DMS 273 treated with DMSO at 0.1 percent for 48 hours (cell line): ENCODE measurements at regions not wholly inside any gene's neighbourhood (a gene's known extent, or its start where the extent isn't known, plus 50 kb on each side); places are given as distances from the start of the nearest gene placed in this dataset.
"Not testable (repeated sequence)": the region's sequence is repeated elsewhere in the genome, so short reads cannot be mapped to it uniquely, and the experiment has no call there.

Experiments
- DNase-seq: peaks from one replicate; lab custom pipeline; 2025; lab: John Stamatoyannopoulos, UW

GRCh38 chr21:14754682-14755081, 208.6 kb upstream of the SAMSN1 start:
- no peak for DNase-seq

- DNase-seq: no peak
Measured at GRCh38 chr21:14754259-14754604, 208.1 kb upstream of the SAMSN1 start.

GRCh38 chr21:14753466-14754258, 207.5 kb upstream of the SAMSN1 start:
- DNase-seq: no peak

GRCh38 chr21:14753069-14753465, 207.0 kb upstream of the SAMSN1 start:
- DNase-seq: no peak

DNA sequence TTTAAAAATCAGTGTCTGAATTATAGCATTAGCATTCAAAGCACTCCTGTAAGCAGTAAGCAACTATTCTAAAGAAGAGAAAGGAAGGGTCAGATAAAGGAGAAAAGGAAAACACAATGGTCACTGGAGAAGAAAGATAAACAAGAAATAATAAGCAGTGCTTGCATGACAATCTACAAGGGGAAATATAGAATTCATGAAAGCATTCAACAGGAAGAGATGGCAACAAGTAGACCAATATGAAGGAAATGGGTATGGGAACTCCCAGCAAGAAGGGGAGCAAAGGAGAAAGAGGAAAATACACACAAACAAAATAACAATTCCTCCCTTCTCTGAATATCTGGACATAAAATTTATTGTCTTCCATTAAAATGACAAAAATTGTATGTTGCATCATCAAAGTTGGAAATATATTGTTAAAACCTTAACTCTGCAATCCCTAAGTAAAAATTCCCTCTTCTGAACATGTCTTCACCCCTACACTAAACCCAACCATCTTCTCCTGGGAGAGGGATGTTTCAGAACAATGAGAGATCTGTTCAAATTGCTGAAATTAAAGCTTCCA, 206.3 kb upstream of the SAMSN1 start:
- DNase-seq: no peak

- peak; percentile 31 for DNase-seq
Measured at GRCh38 chr21:14751602-14752344, 205.7 kb upstream of the SAMSN1 start.

- DNase-seq: no peak
Measured at GRCh38 chr21:14751011-14751410, 204.9 kb upstream of the SAMSN1 start.

DNA sequence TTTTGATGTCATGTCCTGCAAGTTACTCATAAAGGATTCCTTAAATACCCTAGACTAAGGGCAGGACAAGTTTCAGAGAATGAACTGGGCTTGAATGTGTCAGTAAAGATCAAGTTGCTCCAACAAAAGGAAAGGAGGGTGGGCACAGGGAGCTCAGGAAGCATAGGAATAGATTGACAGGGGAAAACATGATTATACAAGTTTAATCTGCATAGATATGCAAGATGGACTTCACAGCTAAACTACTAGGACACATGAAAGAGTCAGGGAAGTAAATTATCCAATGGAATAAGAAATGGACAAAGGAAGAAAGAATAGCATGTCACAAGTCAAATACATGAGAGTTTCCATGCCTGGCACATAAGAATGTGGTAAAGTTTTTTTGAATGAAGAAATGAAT, 203.9 kb upstream of the SAMSN1 start:
- no peak for DNase-seq

DNA sequence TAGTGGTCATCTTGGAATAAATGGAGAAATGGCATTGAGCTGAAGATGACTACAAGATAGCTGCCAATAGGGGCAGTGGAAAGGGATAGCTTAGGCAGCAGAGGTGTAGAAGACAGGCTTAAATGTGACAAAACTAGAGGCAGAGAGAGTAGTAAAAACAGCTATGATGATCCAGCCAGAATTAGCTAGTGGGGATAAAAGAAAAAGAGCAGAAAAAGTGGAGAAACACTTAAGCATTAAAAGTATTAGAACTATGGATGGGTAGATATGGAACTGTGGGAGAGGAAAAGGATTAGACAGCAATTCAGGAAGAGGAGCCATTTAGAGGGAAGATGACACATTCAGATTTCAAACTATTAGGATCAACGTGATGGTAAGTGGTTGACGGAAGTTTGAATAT, 202.5 kb upstream of the SAMSN1 start:
- no peak for DNase-seq

DNA sequence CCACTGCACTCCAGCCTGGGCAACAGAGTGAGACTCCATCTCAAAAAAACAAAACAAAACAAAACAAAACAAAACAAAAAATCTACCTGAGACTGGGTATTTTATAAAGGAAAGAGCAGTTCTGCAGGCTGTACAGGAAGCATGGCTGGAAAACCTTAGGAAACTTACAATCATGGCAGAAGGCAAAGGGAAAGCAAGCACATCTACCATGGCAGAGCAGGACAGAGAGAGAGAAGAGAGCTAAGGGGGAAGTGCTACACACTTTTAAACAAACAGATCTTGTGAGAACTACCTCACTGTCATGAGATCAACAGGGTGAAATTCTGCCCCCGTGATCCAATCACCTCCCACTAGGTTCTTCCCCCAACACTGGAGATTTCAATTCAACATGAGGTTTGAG, 198.3 kb upstream of the SAMSN1 start:
- no peak for DNase-seq

DNA sequence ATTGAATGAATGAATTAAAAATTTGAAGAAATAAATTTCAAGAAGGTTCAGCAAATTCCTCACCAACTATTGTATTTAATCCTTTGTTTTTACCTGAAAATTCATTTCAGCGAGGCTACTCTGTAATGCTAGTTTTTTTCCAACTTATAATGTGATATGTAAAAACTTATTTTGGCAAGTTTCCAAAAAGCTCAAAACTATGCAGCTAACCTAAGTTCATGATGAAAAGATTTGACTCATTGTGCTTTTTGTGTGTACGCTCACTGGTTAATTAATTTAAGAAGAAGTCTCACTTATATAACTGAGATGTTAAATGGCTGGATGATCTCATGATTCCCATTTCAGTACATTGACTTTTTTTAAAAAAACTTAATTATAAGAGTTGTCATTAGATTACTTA, 196.0 kb upstream of the SAMSN1 start:
- DNase-seq: no peak

DNA sequence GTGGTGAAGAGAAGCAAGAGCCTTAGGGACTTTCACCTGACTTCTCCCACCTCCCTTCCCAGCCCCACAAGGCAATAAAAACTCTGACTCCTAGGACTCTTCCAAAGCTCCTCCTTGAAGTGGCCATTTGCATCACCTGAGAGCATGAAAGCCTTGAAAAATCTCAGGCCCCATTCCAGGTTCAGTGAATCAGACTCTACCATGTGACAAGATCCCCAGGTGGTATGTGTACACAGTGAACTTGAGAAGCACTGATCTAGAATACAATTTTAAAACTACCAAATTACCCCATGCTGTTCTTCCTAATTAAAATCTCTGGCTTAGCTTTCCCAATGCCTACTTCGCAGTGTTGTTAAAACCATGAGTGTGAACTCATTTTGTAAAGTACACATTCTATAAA, 195.1 kb upstream of the SAMSN1 start:
- no peak for DNase-seq

- no peak for DNase-seq
Measured at GRCh38 chr21:14740692-14741091, 194.6 kb upstream of the SAMSN1 start.

- no peak for DNase-seq
Measured at GRCh38 chr21:14740116-14740515, 194.0 kb upstream of the SAMSN1 start.

GRCh38 chr21:14739590-14739989, 193.5 kb upstream of the SAMSN1 start:
- no peak for DNase-seq

- not testable (repeated sequence) for DNase-seq
Measured at GRCh38 chr21:14738576-14738975, 192.5 kb upstream of the SAMSN1 start.

DNA sequence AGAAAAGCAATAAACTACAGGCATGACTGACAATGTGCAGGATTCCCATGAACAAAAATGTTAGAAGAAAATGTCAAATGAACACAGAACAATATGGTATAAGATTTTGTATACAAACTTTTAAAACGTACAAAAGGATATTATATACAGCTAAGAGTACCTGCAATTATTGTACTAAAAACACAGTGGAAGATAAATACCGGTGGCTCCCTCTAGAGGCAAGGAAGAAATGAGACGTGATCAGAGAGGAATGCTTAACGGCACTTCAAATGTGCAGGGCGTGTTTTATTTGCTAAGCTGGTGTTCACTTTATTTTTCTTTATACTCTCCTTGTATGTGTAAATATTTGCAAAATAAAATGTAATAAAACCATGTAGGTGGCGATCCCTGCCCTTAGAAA, 191.8 kb upstream of the SAMSN1 start:
- DNase-seq: peak; percentile 3

DNA sequence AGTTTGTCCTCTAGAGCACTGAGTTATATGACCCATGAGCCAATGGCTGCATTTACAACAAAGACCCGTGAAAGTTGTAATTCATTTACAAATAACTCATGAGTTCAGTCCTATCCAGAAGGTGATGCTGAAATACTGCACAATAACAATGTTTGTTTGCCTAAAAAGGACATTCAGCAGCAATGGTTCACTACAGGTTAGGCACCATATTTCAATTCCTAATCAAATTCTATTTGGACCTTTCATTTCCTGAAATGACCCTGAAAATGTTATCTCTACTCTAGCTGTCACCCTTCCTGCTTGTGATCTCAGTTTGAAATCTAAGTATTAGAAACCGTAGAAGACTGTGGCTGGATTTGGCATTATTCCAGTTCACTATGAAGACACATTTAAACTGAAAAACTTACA, 191.2 kb upstream of the SAMSN1 start:
- DNase-seq: no peak

GRCh38 chr21:14736672-14737071, 190.6 kb upstream of the SAMSN1 start:
- DNase-seq: no peak

- DNase-seq: no peak
Measured at GRCh38 chr21:14736162-14736561, 190.0 kb upstream of the SAMSN1 start.

DNA sequence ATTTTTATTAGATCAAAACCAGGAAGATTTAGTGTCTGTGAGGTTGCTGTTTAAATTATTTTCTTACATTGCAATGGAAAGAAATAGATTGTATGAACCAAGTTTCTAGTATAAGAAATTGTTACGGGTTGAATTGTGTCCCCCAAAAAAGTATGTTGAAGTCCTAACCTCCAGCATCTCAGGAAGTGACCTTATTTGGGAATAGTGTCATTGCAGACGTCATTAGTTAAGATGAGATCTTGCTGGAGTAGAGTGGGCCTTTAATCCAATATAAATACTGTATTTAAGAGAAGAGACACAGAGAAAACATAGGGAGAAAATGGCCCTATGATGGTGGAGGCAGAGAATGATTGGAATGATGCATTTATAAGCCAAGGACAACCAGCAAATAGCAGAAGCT, 188.7 kb upstream of the SAMSN1 start:
- DNase-seq: no peak

DNA sequence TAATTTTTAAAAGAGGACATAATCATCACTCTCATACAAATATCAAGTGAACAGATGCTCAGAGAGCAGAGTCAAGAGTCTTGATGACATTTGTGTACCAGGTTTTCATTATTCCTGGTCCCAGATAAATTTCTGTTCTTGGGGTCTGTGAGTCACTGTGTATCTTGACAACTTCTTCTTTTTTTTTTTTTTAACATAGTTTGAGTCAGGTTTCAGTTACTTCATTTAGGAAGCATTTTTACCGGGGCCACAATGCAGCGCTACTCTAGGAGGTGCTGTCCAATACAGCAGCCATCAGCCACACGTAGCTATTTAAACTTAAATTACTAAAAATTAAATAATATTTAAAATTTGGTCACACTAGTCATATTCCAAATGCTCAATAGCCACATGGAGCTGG, 188.1 kb upstream of the SAMSN1 start:
- no peak for DNase-seq

- DNase-seq: no peak
Measured at GRCh38 chr21:14725219-14725618, 179.1 kb upstream of the SAMSN1 start.
